A673 (cell line): ENCODE measurements at regions not wholly inside any gene's neighbourhood (a gene's known extent, or its start where the extent isn't known, plus 50 kb on each side); places are given as distances from the start of the nearest gene placed in this dataset.

Experiments used
- BruUV-seq: library from RNA; stranded (reverse); fragments of 400-500 nt; replicated peaks from 2 replicates; lab custom pipeline; 2021; lab: Mats Ljungman, UMichigan
- CTCF ChIA-PET: fragments of 300-600 bp; sonication (Branson Sonifier 250); formaldehyde crosslinking; loops from one replicate; lab custom pipeline; 2022; ENCODE audit warnings: antibody characterized with exemption; lab: Charles Lee
- POLR2A ChIA-PET: fragments of 300-600 bp; sonication (Branson Sonifier 250); formaldehyde crosslinking; loops from one replicate; lab custom pipeline; 2022; ENCODE audit warnings: antibody characterized with exemption; ENCODE audit not compliant: low non-redundant PET; lab: Charles Lee
- DNase-seq: peaks from one replicate; pipeline ENCODE4 v3.0.0-alpha.2; 2015; ENCODE audit warnings: low spot score
- H3K27ac ChIP-seq: fragments of 200-600 bp; sonication (generic); 2 replicates; pipeline ENCODE4 v1.5.1; 2016; ENCODE audit warnings: mixed run types, low read depth, mild to moderate bottlenecking, mixed read lengths, antibody characterized with exemption, low read length; ENCODE audit not compliant: poor library complexity, severe bottlenecking
- H3K27me3 ChIP-seq: fragments of 200-600 bp; sonication (generic); replicated peaks from 2 replicates; pipeline ENCODE4 v1.6.1; 2017; ENCODE audit warnings: mixed run types, low read depth, mild to moderate bottlenecking, mixed read lengths, antibody characterized with exemption, low read length; ENCODE audit not compliant: insufficient read depth, poor library complexity
- H3K36me3 ChIP-seq: fragments of 200-600 bp; sonication (generic); 2 replicates; pipeline ENCODE4 v1.6.1; 2016; ENCODE audit warnings: mixed run types, mild to moderate bottlenecking, mixed read lengths, antibody characterized with exemption, low read length; ENCODE audit not compliant: insufficient read depth, poor library complexity, severe bottlenecking
- H3K4me1 ChIP-seq: fragments of 200-600 bp; sonication (generic); 2 replicates; pipeline ENCODE4 v1.6.1; 2017; ENCODE audit warnings: mixed run types, mild to moderate bottlenecking, mixed read lengths, antibody characterized with exemption, low read length; ENCODE audit not compliant: insufficient read depth, poor library complexity, severe bottlenecking
- H3K4me3 ChIP-seq: fragments of 200-600 bp; sonication (generic); 2 replicates; pipeline ENCODE4 v1.5.1; 2016; ENCODE audit warnings: low read depth, mixed run types, mild to moderate bottlenecking, mixed read lengths, low read length; ENCODE audit not compliant: poor library complexity, severe bottlenecking
- H3K9me3 ChIP-seq: fragments of 200-600 bp; sonication (generic); 2 replicates; pipeline ENCODE4 v1.6.1; 2016; ENCODE audit warnings: mixed run types, low read depth, mild to moderate bottlenecking, mixed read lengths, antibody characterized with exemption, low read length; ENCODE audit not compliant: poor library complexity, severe bottlenecking
- CTCF ChIP-seq: fragments of 300-800, 200-600 bp; sonication (generic); conservative IDR thresholded peaks from 2 replicates; pipeline ENCODE4 v1.5.1; 2017; ENCODE audit warnings: low read depth, mild to moderate bottlenecking, antibody characterized with exemption, low read length, moderate library complexity, mixed read lengths
- EZH2 ChIP-seq: fragments of 200-600 bp; sonication (generic); IDR thresholded peaks from 2 replicates; pipeline ENCODE4 v1.6.1; 2017; ENCODE audit warnings: borderline replicate concordance, low read depth, mild to moderate bottlenecking, mixed read lengths, antibody characterized with exemption, low read length; ENCODE audit not compliant: poor library complexity, severe bottlenecking
- intact Hi-C: fragments of 100-400 bp; cut with micrococcal nuclease; formaldehyde crosslinking; loops from one replicate; pipeline ENCODE4 v1.10.0; 2022; ENCODE audit not compliant: unreplicated experiment

GRCh38 chr6:74283532-74283931, 587.5 kb downstream of the CD109 start:
- intact Hi-C loops: no loop called here
- DNase-seq: no peak
- Histone ChIP-seq H3K36me3 (no peaks in the 10 kb centered on the region), H3K4me3 (no peak overlapping the region), H3K27me3 (no peaks in the 10 kb centered on the region), H3K27ac (no peak overlapping the region), H3K9me3 (no peaks in the 10 kb centered on the region), H3K4me1 (no peaks in the 10 kb centered on the region)
- no TSS peak for BruUV-seq
- no peak for TF ChIP-seq CTCF
- TF ChIP-seq EZH2: no peak
- CTCF ChIA-PET: no interaction called here
- POLR2A ChIA-PET: no interaction called here

GRCh38 chr6:74282143-74282689, 586.2 kb downstream of the CD109 start:
- intact Hi-C loops: no loop called here
- DNase-seq: no peak
- H3K4me3 ChIP-seq: no peak overlapping the region
- H3K27me3 ChIP-seq: no peaks in the 10 kb centered on the region
- CTCF ChIA-PET: no interaction called here
- no peaks in the 10 kb centered on the region for H3K36me3 ChIP-seq
- TF ChIP-seq EZH2 (no peak), CTCF (no peak)
- no TSS peak for BruUV-seq
- no peaks in the 10 kb centered on the region for H3K4me1 ChIP-seq
- H3K9me3 ChIP-seq: no peaks in the 10 kb centered on the region
- H3K27ac ChIP-seq: no peak overlapping the region
- POLR2A ChIA-PET: no interaction called here

GRCh38 chr6:74280130-74280692, 584.2 kb downstream of the CD109 start:
- peak; percentile 40 for TF ChIP-seq CTCF
- TF ChIP-seq EZH2: no peak
- no peak overlapping the region for H3K4me3 ChIP-seq
- H3K27ac ChIP-seq: no peak overlapping the region
- H3K36me3 ChIP-seq: no peaks in the 10 kb centered on the region
- CTCF ChIA-PET: no interaction called here
- intact Hi-C loops: no loop called here
- peak; percentile 3 for DNase-seq
- no peaks in the 10 kb centered on the region for H3K4me1 ChIP-seq
- no peaks in the 10 kb centered on the region for H3K9me3 ChIP-seq
- POLR2A ChIA-PET: no interaction called here
- BruUV-seq: no TSS peak
- no peaks in the 10 kb centered on the region for H3K27me3 ChIP-seq
